HK-2 (cell line): ENCODE measurements at regions not wholly inside any gene's neighbourhood (a gene's known extent, or its start where the extent isn't known, plus 50 kb on each side); places are given as distances from the start of the nearest gene placed in this dataset.

Experiments used
- DNase-seq: peaks from one replicate; pipeline ENCODE4 v3.0.0-alpha.2; 2018; ENCODE audit not compliant: unreplicated experiment

GRCh38 chr2:104318001-104318665 is 535.8 kb upstream of the POU3F3 start:
- no peak for DNase-seq

GRCh38 chr2:104321116-104321795 is 532.7 kb upstream of the POU3F3 start:
- no peak for DNase-seq

- no peak for DNase-seq
Observed at GRCh38 chr2:104321796-104322349, 532.0 kb upstream of the POU3F3 start.

GRCh38 chr2:104332731-104333130 is 521.2 kb upstream of the POU3F3 start:
- no peak for DNase-seq

GRCh38 chr2:104337869-104338268 is 516.0 kb upstream of the POU3F3 start:
- DNase-seq, result no peak

- DNase-seq, result no peak
Observed at GRCh38 chr2:104340162-104340561, 513.8 kb upstream of the POU3F3 start.

GRCh38 chr2:104340879-104341828 is 512.8 kb upstream of the POU3F3 start:
- no peak for DNase-seq

- DNase-seq, result no peak
Observed at GRCh38 chr2:104344306-104344705, 509.6 kb upstream of the POU3F3 start.

- DNase-seq, result no peak
Observed at GRCh38 chr2:104344985-104345384, 508.9 kb upstream of the POU3F3 start.

- DNase-seq, result no peak
Observed at GRCh38 chr2:104358122-104358521, 495.8 kb upstream of the POU3F3 start.

GRCh38 chr2:104361414-104361813 is 492.5 kb upstream of the POU3F3 start:
- no peak for DNase-seq

- no peak for DNase-seq
Observed at GRCh38 chr2:104368089-104368488, 485.8 kb upstream of the POU3F3 start.

GRCh38 chr2:104371087-104371781 is 482.7 kb upstream of the POU3F3 start:
- DNase-seq, result no peak

- no peak for DNase-seq
Observed at GRCh38 chr2:104375206-104375605, 478.7 kb upstream of the POU3F3 start.

- DNase-seq, result peak; percentile 24
Observed at GRCh38 chr2:104378853-104379374, 475.0 kb upstream of the POU3F3 start.

GRCh38 chr2:104384961-104385360 is 469.0 kb upstream of the POU3F3 start:
- DNase-seq, result no peak

GRCh38 chr2:104385743-104386142 is 468.2 kb upstream of the POU3F3 start:
- no peak for DNase-seq

GRCh38 chr2:104388296-104388695 is 465.6 kb upstream of the POU3F3 start:
- DNase-seq, result no peak

- DNase-seq, result no peak
Observed at GRCh38 chr2:104402825-104403224, 451.1 kb upstream of the POU3F3 start.

GRCh38 chr2:104404526-104404925 is 449.4 kb upstream of the POU3F3 start:
- no peak for DNase-seq

GRCh38 chr2:104405623-104406022 is 448.3 kb upstream of the POU3F3 start:
- DNase-seq, result no peak
